ENCODE measurements at regions not wholly inside any gene's neighbourhood (a gene's known extent, or its start where the extent isn't known, plus 50 kb on each side); places are given as distances from the start of the nearest gene placed in this dataset.
"Not testable (repeated sequence)": the region's sequence is repeated elsewhere in the genome, so short reads cannot be mapped to it uniquely, and the experiment has no call there.

- H3K4me1 Mint-ChIP-seq (ENCODE audit: unreplicated experiment), result no peaks in the 10 kb centered on the region
- no peak overlapping the region for H3K4me3 Mint-ChIP-seq (ENCODE audit: unreplicated experiment)
- H3K9me3 Mint-ChIP-seq (ENCODE audit: unreplicated experiment), result no peaks in the 10 kb centered on the region
- no peak for DNase-seq (ENCODE audit: extremely low spot score, unreplicated experiment)
- TF ChIP-seq CTCF (IDR thresholded peaks at IDR 0.05), result no peak
- no peaks in the 10 kb centered on the region for H3K27me3 Mint-ChIP-seq (ENCODE audit: unreplicated experiment)
- H3K27ac Mint-ChIP-seq (ENCODE audit: unreplicated experiment), result no peak overlapping the region
- no peaks in the 10 kb centered on the region for H3K36me3 Mint-ChIP-seq (ENCODE audit: unreplicated experiment)
Measured at GRCh38 chr7:10463701-10464100, 510.0 kb upstream of the PHF14 start.

GRCh38 chr7:10465536-10465935, 508.1 kb upstream of the PHF14 start:
- not testable (repeated sequence) for H3K27me3 Mint-ChIP-seq (ENCODE audit: unreplicated experiment); H3K9me3 Mint-ChIP-seq (ENCODE audit: unreplicated experiment); H3K36me3 Mint-ChIP-seq (ENCODE audit: unreplicated experiment); H3K4me3 Mint-ChIP-seq (ENCODE audit: unreplicated experiment); H3K27ac Mint-ChIP-seq (ENCODE audit: unreplicated experiment); H3K4me1 Mint-ChIP-seq (ENCODE audit: unreplicated experiment); DNase-seq (ENCODE audit: extremely low spot score, unreplicated experiment)

GRCh38 chr7:10468908-10469307, 504.8 kb upstream of the PHF14 start:
- TF ChIP-seq CTCF (IDR thresholded peaks at IDR 0.05), result no peak

GRCh38 chr7:10469476-10469875, 504.2 kb upstream of the PHF14 start:
- Mint-ChIP-seq H3K9me3 (ENCODE audit: unreplicated experiment) (no peaks in the 10 kb centered on the region), H3K36me3 (ENCODE audit: unreplicated experiment) (no peaks in the 10 kb centered on the region), H3K27ac (ENCODE audit: unreplicated experiment) (no peak overlapping the region), H3K4me3 (ENCODE audit: unreplicated experiment) (no peak overlapping the region), H3K4me1 (ENCODE audit: unreplicated experiment) (peaks cover 12% of the 10 kb centered on the region), H3K27me3 (ENCODE audit: unreplicated experiment) (no peaks in the 10 kb centered on the region)
- TF ChIP-seq CTCF (IDR thresholded peaks at IDR 0.05), result no peak
- no peak for DNase-seq (ENCODE audit: extremely low spot score, unreplicated experiment)

More at GRCh38 chr7:10468908-10469307, 504.8 kb upstream of the PHF14 start:
- DNase-seq (ENCODE audit: extremely low spot score, unreplicated experiment), result no peak
- no peak overlapping the region for H3K27ac Mint-ChIP-seq (ENCODE audit: unreplicated experiment)
- no peaks in the 10 kb centered on the region for H3K36me3 Mint-ChIP-seq (ENCODE audit: unreplicated experiment)
- H3K27me3 Mint-ChIP-seq (ENCODE audit: unreplicated experiment), result no peaks in the 10 kb centered on the region
- no peaks in the 10 kb centered on the region for H3K9me3 Mint-ChIP-seq (ENCODE audit: unreplicated experiment)
- H3K4me1 Mint-ChIP-seq (ENCODE audit: unreplicated experiment), result peaks cover 8% of the 10 kb centered on the region
- no peak overlapping the region for H3K4me3 Mint-ChIP-seq (ENCODE audit: unreplicated experiment)

- DNase-seq (ENCODE audit: extremely low spot score, unreplicated experiment), result no peak
- no peak for TF ChIP-seq CTCF (IDR thresholded peaks at IDR 0.05)
- no peak overlapping the region for H3K4me3 Mint-ChIP-seq (ENCODE audit: unreplicated experiment)
- peaks cover 15% of the 10 kb centered on the region for H3K4me1 Mint-ChIP-seq (ENCODE audit: unreplicated experiment)
- no peaks in the 10 kb centered on the region for H3K9me3 Mint-ChIP-seq (ENCODE audit: unreplicated experiment)
- no peak overlapping the region for H3K27ac Mint-ChIP-seq (ENCODE audit: unreplicated experiment)
- H3K27me3 Mint-ChIP-seq (ENCODE audit: unreplicated experiment), result no peaks in the 10 kb centered on the region
- no peaks in the 10 kb centered on the region for H3K36me3 Mint-ChIP-seq (ENCODE audit: unreplicated experiment)
Measured at GRCh38 chr7:10471280-10472058, 502.2 kb upstream of the PHF14 start.
